Effector memory CD4-positive, alpha-beta T cell (primary cell): ENCODE measurements at regions not wholly inside any gene's neighbourhood (a gene's known extent, or its start where the extent isn't known, plus 50 kb on each side); places are given as distances from the start of the nearest gene placed in this dataset.

Experiments
- DNase-seq, 3 donors: peaks; one replicate each; pipeline ENCODE4 v3.0.0-alpha.2; 2020
- H3K27ac ChIP-seq: 2 replicates; pipeline ENCODE4 v1.7.0; 2013; ENCODE audit warnings: mild to moderate bottlenecking, low read length, moderate library complexity; ENCODE audit not compliant: insufficient read depth, poor library complexity, severe bottlenecking
- H3K27me3 ChIP-seq: replicated peaks from 2 replicates; pipeline ENCODE4 v1.7.0; 2013; ENCODE audit warnings: mild to moderate bottlenecking, low read length; ENCODE audit not compliant: insufficient read depth, control insufficient read depth, poor library complexity, severe bottlenecking
- H3K36me3 ChIP-seq: 2 replicates; pipeline ENCODE4 v1.7.0; 2013; ENCODE audit warnings: mild to moderate bottlenecking, low read length, moderate library complexity; ENCODE audit not compliant: control insufficient read depth, insufficient read depth
- H3K4me1 ChIP-seq: 2 replicates; pipeline ENCODE4 v1.7.0; 2013; ENCODE audit warnings: low read length, mild to moderate bottlenecking; ENCODE audit not compliant: control insufficient read depth, insufficient read depth, poor library complexity, severe bottlenecking
- H3K4me3 ChIP-seq: 2 replicates; pipeline ENCODE4 v1.7.0; 2013; ENCODE audit warnings: low read length, low read depth, mild to moderate bottlenecking; ENCODE audit not compliant: insufficient read depth, poor library complexity, severe bottlenecking
- H3K9me3 ChIP-seq: 2 replicates; pipeline ENCODE4 v1.7.0; 2013; ENCODE audit warnings: mild to moderate bottlenecking, low read length, moderate library complexity; ENCODE audit not compliant: control insufficient read depth

GRCh38 chr9:118366228-118366627 lies 662.0 kb downstream of the TLR4 start:
- Histone ChIP-seq H3K27me3 (no peaks in the 10 kb centered on the region), H3K27ac (no peak overlapping the region), H3K36me3 (no peaks in the 10 kb centered on the region), H3K4me1 (no peaks in the 10 kb centered on the region), H3K4me3 (no peak overlapping the region), H3K9me3 (no peaks in the 10 kb centered on the region)
- no peak for DNase-seq

- Histone ChIP-seq H3K4me1 (no peaks in the 10 kb centered on the region), H3K9me3 (no peaks in the 10 kb centered on the region), H3K27ac (no peak overlapping the region), H3K36me3 (no peaks in the 10 kb centered on the region), H3K27me3 (no peaks in the 10 kb centered on the region), H3K4me3 (no peak overlapping the region)
- no peak for DNase-seq
Measured at GRCh38 chr9:118367383-118367782, 663.2 kb downstream of the TLR4 start.

- no peaks in the 10 kb centered on the region for H3K9me3 ChIP-seq
- no peak for DNase-seq
- no peaks in the 10 kb centered on the region for H3K4me1 ChIP-seq
- H3K36me3 ChIP-seq = no peaks in the 10 kb centered on the region
- no peak overlapping the region for H3K4me3 ChIP-seq
- H3K27ac ChIP-seq = no peak overlapping the region
- H3K27me3 ChIP-seq = no peaks in the 10 kb centered on the region
Measured at GRCh38 chr9:118384531-118385100, 680.4 kb downstream of the TLR4 start.

GRCh38 chr9:118395415-118395814 lies 691.2 kb downstream of the TLR4 start:
- no peak overlapping the region for H3K27ac ChIP-seq
- H3K4me3 ChIP-seq = no peak overlapping the region
- no peaks in the 10 kb centered on the region for H3K36me3 ChIP-seq
- H3K4me1 ChIP-seq = no peaks in the 10 kb centered on the region
- H3K9me3 ChIP-seq = no peaks in the 10 kb centered on the region
- no peak for DNase-seq
- H3K27me3 ChIP-seq = no peaks in the 10 kb centered on the region

- Histone ChIP-seq H3K4me1 (no peaks in the 10 kb centered on the region), H3K27ac (no peak overlapping the region), H3K4me3 (no peak overlapping the region), H3K9me3 (no peaks in the 10 kb centered on the region), H3K27me3 (no peaks in the 10 kb centered on the region), H3K36me3 (no peaks in the 10 kb centered on the region)
- no peak for DNase-seq
Measured at GRCh38 chr9:118401546-118401945, 697.3 kb downstream of the TLR4 start.

- Histone ChIP-seq H3K36me3 (no peaks in the 10 kb centered on the region), H3K4me3 (no peak overlapping the region), H3K9me3 (no peaks in the 10 kb centered on the region), H3K27ac (no peak overlapping the region), H3K27me3 (no peaks in the 10 kb centered on the region), H3K4me1 (no peaks in the 10 kb centered on the region)
- DNase-seq = no peak
Measured at GRCh38 chr9:118414676-118415075, 710.5 kb downstream of the TLR4 start.

- H3K4me3 ChIP-seq = no peak overlapping the region
- H3K27ac ChIP-seq = no peak overlapping the region
- DNase-seq = no peak
- H3K27me3 ChIP-seq = no peaks in the 10 kb centered on the region
- no peaks in the 10 kb centered on the region for H3K9me3 ChIP-seq
- H3K4me1 ChIP-seq = no peaks in the 10 kb centered on the region
- H3K36me3 ChIP-seq = no peaks in the 10 kb centered on the region
Measured at GRCh38 chr9:118418887-118419565, 714.8 kb downstream of the TLR4 start.

- Histone ChIP-seq H3K9me3 (no peaks in the 10 kb centered on the region), H3K4me1 (no peaks in the 10 kb centered on the region), H3K36me3 (no peaks in the 10 kb centered on the region), H3K27me3 (no peaks in the 10 kb centered on the region), H3K4me3 (no peak overlapping the region), H3K27ac (no peak overlapping the region)
- no peak for DNase-seq
Measured at GRCh38 chr9:118419676-118420075, 715.5 kb downstream of the TLR4 start.

GRCh38 chr9:118422508-118422907 lies 718.3 kb downstream of the TLR4 start:
- DNase-seq = no peak
- no peaks in the 10 kb centered on the region for H3K4me1 ChIP-seq
- H3K36me3 ChIP-seq = no peaks in the 10 kb centered on the region
- H3K27ac ChIP-seq = no peak overlapping the region
- H3K27me3 ChIP-seq = no peaks in the 10 kb centered on the region
- no peak overlapping the region for H3K4me3 ChIP-seq
- no peaks in the 10 kb centered on the region for H3K9me3 ChIP-seq

GRCh38 chr9:118423021-118423420 lies 718.8 kb downstream of the TLR4 start:
- no peak overlapping the region for H3K27ac ChIP-seq
- H3K36me3 ChIP-seq = no peaks in the 10 kb centered on the region
- no peaks in the 10 kb centered on the region for H3K27me3 ChIP-seq

More at GRCh38 chr9:118423021-118423420, 718.8 kb downstream of the TLR4 start:
- DNase-seq = no peak
- H3K9me3 ChIP-seq = no peaks in the 10 kb centered on the region
- H3K4me3 ChIP-seq = no peak overlapping the region
- no peaks in the 10 kb centered on the region for H3K4me1 ChIP-seq
